GM12878 (cell line): ENCODE measurements at regions not wholly inside any gene's neighbourhood (a gene's known extent, or its start where the extent isn't known, plus 50 kb on each side); places are given as distances from the start of the nearest gene placed in this dataset.

Source experiments
- ATAC-seq: fragments of 200-7000 bp; cut with Tn5 transposase; 3 replicates; pipeline ENCODE4 v1.9.1; 2020; ENCODE audit warnings: mild to moderate bottlenecking, moderate library complexity
- BruUV-seq: library from RNA; stranded (reverse); fragments of 400-500 nt; replicated peaks from 2 replicates; lab custom pipeline; 2021; lab: Mats Ljungman, UMichigan
- CTCF ChIA-PET: fragments of 300-600 bp; sonication (Branson Sonifier 250); formaldehyde crosslinking; extraction: SDS; loops from one replicate; lab custom pipeline; 2021; ENCODE audit warnings: inconsistent platforms; lab: Yijun Ruan, JAX
- POLR2A ChIA-PET: fragments of 350-600 bp; formaldehyde crosslinking; extraction: SDS; loops from one replicate; lab custom pipeline; 2021; ENCODE audit warnings: inconsistent platforms; lab: Charles Lee
- RAD21 ChIA-PET: fragments of 300-600 bp; sonication (Branson Sonifier 250); formaldehyde crosslinking; loops from one replicate; lab custom pipeline; 2023; ENCODE audit warnings: antibody characterized with exemption; ENCODE audit not compliant: unreplicated experiment; lab: Charles Lee
- SMC1A ChIA-PET: fragments of 300-600 bp; sonication (Branson Sonifier 250); formaldehyde crosslinking; loops from one replicate; lab custom pipeline; 2023; ENCODE audit not compliant: unreplicated experiment, uncharacterized antibody; lab: Charles Lee
- DNase-seq: peaks from one replicate; pipeline ENCODE4 v3.0.0-alpha.2; 2011; ENCODE audit warnings: low read depth, low spot score
- FAIRE-seq: peaks from 3 replicates; lab custom pipeline; 2011; peaks lifted over from hg19 to GRCh38; lab: Jason Lieb, UNC
- H2AFZ ChIP-seq: 2 replicates; pipeline ENCODE4 v1.6.0; 2011; ENCODE audit warnings: low read depth, low read length, control low read depth; ENCODE audit not compliant: control insufficient read depth
- H3K27ac ChIP-seq: 2 replicates; pipeline ENCODE4 v1.5.1; 2011; ENCODE audit warnings: control low read depth; ENCODE audit not compliant: control insufficient read depth, insufficient read depth
- H3K27me3 ChIP-seq, 2 experiments: replicated peaks in 1 of 2; 2 replicates each; pipeline versions ENCODE4 v1.6.0 to v1.6.1; 2011; ENCODE audit warnings: low read length in 1 of 2; ENCODE audit not compliant: control insufficient read depth in 2 of 2, insufficient read depth in 2 of 2
- H3K36me3 ChIP-seq, 2 experiments: 2 replicates each; pipeline ENCODE4 v1.5.1; 2011; ENCODE audit warnings: low read length in 1 of 2; ENCODE audit not compliant: control insufficient read depth in 2 of 2, insufficient read depth in 2 of 2
- H3K4me1 ChIP-seq: 2 replicates; pipeline ENCODE4 v1.6.1; 2011; ENCODE audit warnings: mild to moderate bottlenecking, low read length, moderate library complexity, mixed read lengths; ENCODE audit not compliant: control insufficient read depth, insufficient read depth
- H3K4me2 ChIP-seq: 2 replicates; pipeline ENCODE4 v1.6.0; 2011; ENCODE audit warnings: control low read depth; ENCODE audit not compliant: control insufficient read depth, insufficient read depth
- H3K4me3 ChIP-seq: fragments of 200-600 bp; sonication (generic); 2 replicates; pipeline ENCODE4 v1.5.1; 2016
- H3K79me2 ChIP-seq: 2 replicates; pipeline ENCODE4 v1.6.0; 2011; ENCODE audit warnings: low read length; ENCODE audit not compliant: control insufficient read depth, insufficient read depth
- H3K9ac ChIP-seq: 2 replicates; pipeline ENCODE4 v1.8.0; 2011; ENCODE audit warnings: low read length, control low read depth, mixed read lengths; ENCODE audit not compliant: control insufficient read depth, insufficient read depth
- H3K9me3 ChIP-seq: replicated peaks from 3 replicates; pipeline ENCODE4 v1.5.1; 2011; ENCODE audit warnings: mild to moderate bottlenecking, low read length; ENCODE audit not compliant: control insufficient read depth, insufficient read depth
- H4K20me1 ChIP-seq: 2 replicates; pipeline ENCODE4 v1.6.0; 2011; ENCODE audit not compliant: control insufficient read depth, insufficient read depth
- ATF7 ChIP-seq: fragments of 450-650 bp; IDR thresholded peaks from 2 replicates; pipeline ENCODE4 v1.6.1; 2016; ENCODE audit warnings: low read depth, mild to moderate bottlenecking
- BCL11A ChIP-seq: IDR thresholded peaks from 2 replicates; pipeline ENCODE4 v1.6.1; 2011; ENCODE audit warnings: low read depth, low read length
- EZH2 ChIP-seq: IDR thresholded peaks from 2 replicates; pipeline ENCODE4 v1.6.1; 2012; ENCODE audit warnings: low read depth, mild to moderate bottlenecking, control low read depth, inconsistent platforms, low read length, borderline replicate concordance; ENCODE audit not compliant: control insufficient read depth
- HCFC1 ChIP-seq: fragments of 150-350 bp; IDR thresholded peaks from 2 replicates; pipeline ENCODE4 v1.6.1; 2014; ENCODE audit warnings: low read length
- MTA2 ChIP-seq: fragments of 450-650 bp; IDR thresholded peaks from 2 replicates; pipeline ENCODE4 v1.6.1; 2016; ENCODE audit warnings: low read depth, mild to moderate bottlenecking, moderate library complexity
- MYB ChIP-seq: fragments of 150-350 bp; IDR thresholded peaks from 2 replicates; pipeline ENCODE4 v1.6.1; 2014; ENCODE audit warnings: mild to moderate bottlenecking, low read depth, low read length, borderline replicate concordance
- SIN3A ChIP-seq: IDR thresholded peaks from 2 replicates; pipeline ENCODE4 v1.6.1; 2012; ENCODE audit warnings: low read depth, low read length, improper control_type of control experiment
- SREBF2 ChIP-seq: IDR thresholded peaks from 2 replicates; pipeline ENCODE4 v1.6.1; 2012; ENCODE audit warnings: mild to moderate bottlenecking, low read length
- YBX1 ChIP-seq: fragments of 450-650 bp; IDR thresholded peaks from 2 replicates; pipeline ENCODE4 v1.6.1; 2016; ENCODE audit warnings: antibody characterized with exemption
- ZNF384 ChIP-seq: IDR thresholded peaks from 2 replicates; pipeline ENCODE4 v1.6.1; 2012; ENCODE audit warnings: low read depth, mild to moderate bottlenecking, low read length, improper control_type of control experiment, borderline replicate concordance
- WGBS: methylation state at CpG from one replicate; pipeline ENCODE4 v1.1.6; 2016; ENCODE audit warnings: low lambda C conversion rate; ENCODE audit not compliant: insufficient replicate concordance, insufficient coverage; ENCODE audit errors: missing lambda C conversion rate; 5-methylcytosine and 5-hydroxymethylcytosine counted together
- in situ Hi-C: fragments of 300-500 bp; cut with MboI; formaldehyde crosslinking; loops from 9 replicates; pipeline ENCODE4 v1.14.3; 2018; ENCODE audit warnings: mixed read lengths
- intact Hi-C: fragments of 100-400 bp; cut with micrococcal nuclease; formaldehyde crosslinking; loops from one replicate; pipeline ENCODE4 v1.14.2; 2022; ENCODE audit not compliant: unreplicated experiment
- TF ChIP-seq, protein P1 (sequence below): fragments of 450-650 bp; IDR thresholded peaks from 2 replicates; pipeline ENCODE4 v1.6.1; 2017; ENCODE audit warnings: mild to moderate bottlenecking, moderate library complexity
- TF ChIP-seq, protein P2 (sequence below), 3 experiments: IDR thresholded peaks in 2 of 3; conservative IDR thresholded peaks in 1 of 3; 2 replicates each; pipeline ENCODE4 v1.5.1; 2011; ENCODE audit warnings: low read depth in 3 of 3, low read length in 3 of 3, mild to moderate bottlenecking in 3 of 3, control low read depth in 2 of 3, moderate library complexity in 2 of 3, inconsistent platforms in 1 of 3, mixed read lengths in 1 of 3; ENCODE audit not compliant: control insufficient read depth in 2 of 3, insufficient read depth in 1 of 3; ENCODE audit errors: extremely low read depth in 1 of 3
- TF ChIP-seq, protein P3 (sequence below): IDR thresholded peaks from 2 replicates; pipeline ENCODE4 v1.6.1; 2011; ENCODE audit warnings: borderline replicate concordance, low read depth, mild to moderate bottlenecking, moderate library complexity, mixed read lengths, low read length; ENCODE audit not compliant: insufficient read depth; ENCODE audit errors: extremely low read length
- TF ChIP-seq, protein P4 (sequence below): fragments of 450-650 bp; IDR thresholded peaks from 2 replicates; pipeline ENCODE4 v1.6.1; 2018; ENCODE audit warnings: borderline replicate concordance, mild to moderate bottlenecking; ENCODE audit not compliant: partially characterized antibody

DNA sequence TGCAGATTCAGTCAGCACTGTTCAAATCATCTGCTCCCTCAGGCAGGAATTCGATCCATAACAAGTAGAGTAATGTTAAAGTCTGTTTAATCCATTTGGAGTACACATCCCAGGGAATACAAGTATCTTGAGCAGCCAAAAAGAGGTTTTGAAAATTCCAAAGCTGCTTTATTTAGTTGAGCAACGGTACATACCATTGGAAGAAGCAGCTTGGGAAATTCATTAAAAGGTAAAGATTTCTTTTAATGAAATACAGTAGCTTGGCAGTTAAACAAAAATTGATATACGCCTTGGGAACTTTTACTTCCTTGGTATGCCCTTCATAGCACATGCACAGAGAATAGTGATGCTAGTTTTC, 153.8 kb downstream of the LRIG3 start (continued):
- TF ChIP-seq, protein P1, sequence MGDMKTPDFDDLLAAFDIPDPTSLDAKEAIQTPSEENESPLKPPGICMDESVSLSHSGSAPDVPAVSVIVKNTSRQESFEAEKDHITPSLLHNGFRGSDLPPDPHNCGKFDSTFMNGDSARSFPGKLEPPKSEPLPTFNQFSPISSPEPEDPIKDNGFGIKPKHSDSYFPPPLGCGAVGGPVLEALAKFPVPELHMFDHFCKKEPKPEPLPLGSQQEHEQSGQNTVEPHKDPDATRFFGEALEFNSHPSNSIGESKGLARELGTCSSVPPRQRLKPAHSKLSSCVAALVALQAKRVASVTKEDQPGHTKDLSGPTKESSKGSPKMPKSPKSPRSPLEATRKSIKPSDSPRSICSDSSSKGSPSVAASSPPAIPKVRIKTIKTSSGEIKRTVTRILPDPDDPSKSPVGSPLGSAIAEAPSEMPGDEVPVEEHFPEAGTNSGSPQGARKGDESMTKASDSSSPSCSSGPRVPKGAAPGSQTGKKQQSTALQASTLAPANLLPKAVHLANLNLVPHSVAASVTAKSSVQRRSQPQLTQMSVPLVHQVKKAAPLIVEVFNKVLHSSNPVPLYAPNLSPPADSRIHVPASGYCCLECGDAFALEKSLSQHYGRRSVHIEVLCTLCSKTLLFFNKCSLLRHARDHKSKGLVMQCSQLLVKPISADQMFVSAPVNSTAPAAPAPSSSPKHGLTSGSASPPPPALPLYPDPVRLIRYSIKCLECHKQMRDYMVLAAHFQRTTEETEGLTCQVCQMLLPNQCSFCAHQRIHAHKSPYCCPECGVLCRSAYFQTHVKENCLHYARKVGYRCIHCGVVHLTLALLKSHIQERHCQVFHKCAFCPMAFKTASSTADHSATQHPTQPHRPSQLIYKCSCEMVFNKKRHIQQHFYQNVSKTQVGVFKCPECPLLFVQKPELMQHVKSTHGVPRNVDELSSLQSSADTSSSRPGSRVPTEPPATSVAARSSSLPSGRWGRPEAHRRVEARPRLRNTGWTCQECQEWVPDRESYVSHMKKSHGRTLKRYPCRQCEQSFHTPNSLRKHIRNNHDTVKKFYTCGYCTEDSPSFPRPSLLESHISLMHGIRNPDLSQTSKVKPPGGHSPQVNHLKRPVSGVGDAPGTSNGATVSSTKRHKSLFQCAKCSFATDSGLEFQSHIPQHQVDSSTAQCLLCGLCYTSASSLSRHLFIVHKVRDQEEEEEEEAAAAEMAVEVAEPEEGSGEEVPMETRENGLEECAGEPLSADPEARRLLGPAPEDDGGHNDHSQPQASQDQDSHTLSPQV: no peak
- TF ChIP-seq, protein P2, sequence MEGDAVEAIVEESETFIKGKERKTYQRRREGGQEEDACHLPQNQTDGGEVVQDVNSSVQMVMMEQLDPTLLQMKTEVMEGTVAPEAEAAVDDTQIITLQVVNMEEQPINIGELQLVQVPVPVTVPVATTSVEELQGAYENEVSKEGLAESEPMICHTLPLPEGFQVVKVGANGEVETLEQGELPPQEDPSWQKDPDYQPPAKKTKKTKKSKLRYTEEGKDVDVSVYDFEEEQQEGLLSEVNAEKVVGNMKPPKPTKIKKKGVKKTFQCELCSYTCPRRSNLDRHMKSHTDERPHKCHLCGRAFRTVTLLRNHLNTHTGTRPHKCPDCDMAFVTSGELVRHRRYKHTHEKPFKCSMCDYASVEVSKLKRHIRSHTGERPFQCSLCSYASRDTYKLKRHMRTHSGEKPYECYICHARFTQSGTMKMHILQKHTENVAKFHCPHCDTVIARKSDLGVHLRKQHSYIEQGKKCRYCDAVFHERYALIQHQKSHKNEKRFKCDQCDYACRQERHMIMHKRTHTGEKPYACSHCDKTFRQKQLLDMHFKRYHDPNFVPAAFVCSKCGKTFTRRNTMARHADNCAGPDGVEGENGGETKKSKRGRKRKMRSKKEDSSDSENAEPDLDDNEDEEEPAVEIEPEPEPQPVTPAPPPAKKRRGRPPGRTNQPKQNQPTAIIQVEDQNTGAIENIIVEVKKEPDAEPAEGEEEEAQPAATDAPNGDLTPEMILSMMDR (IDR thresholded peaks at IDR 0.05 in 2 of 3, conservative IDR thresholded peaks at IDR 0.05 in 1 of 3; ENCODE audit: control insufficient read depth in 2 of 3, extremely low read depth in 1 of 3, insufficient read depth in 1 of 3, low read depth in 3 of 3, low read length in 3 of 3): no peak

DNA sequence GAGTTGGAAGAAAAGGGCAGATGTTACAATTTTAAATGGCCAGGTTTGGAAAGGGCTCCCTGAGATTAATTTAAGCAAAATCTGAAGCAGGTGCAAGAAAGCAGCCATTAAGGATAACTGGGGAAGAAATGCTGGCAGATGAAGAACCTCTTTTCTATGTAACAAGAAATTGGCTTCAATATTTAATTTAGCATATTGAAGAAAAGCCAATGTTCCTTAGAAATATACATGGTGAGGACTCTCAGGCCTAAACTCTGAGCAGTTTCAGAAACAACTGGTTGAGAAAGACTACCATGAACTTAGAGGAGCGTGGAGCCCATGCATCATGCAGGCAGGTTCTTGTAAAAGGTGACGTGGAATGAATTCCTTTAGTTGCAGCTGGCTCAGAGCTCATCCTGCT, 152.8 kb downstream of the LRIG3 start:
- Histone ChIP-seq H3K79me2 (no peaks in the 10 kb centered on the region), H3K9ac (no peak overlapping the region), H3K27me3 (no peaks in the 10 kb centered on the region), H3K36me3 (no peaks in the 10 kb centered on the region), H3K9me3 (no peaks in the 10 kb centered on the region), H3K27ac (no peak overlapping the region), H2AFZ (no peak overlapping the region), H3K4me2 (no peak overlapping the region), H3K4me3 (no peak overlapping the region), H3K4me1 (no peaks in the 10 kb centered on the region), H4K20me1 (no peaks in the 10 kb centered on the region)
- in situ Hi-C loops: no loop called here
- FAIRE-seq (no peak), DNase-seq (no peak), ATAC-seq (no peak)
- SMC1A ChIA-PET: no interaction called here
- WGBS: 0% methylated on average over 2 of the region's 2 CpGs
- intact Hi-C loops: no loop called here
- CTCF ChIA-PET: no interaction called here
- BruUV-seq: no TSS peak
- POLR2A ChIA-PET: no interaction called here
- RAD21 ChIA-PET: no interaction called here
- TF ChIP-seq MYB: no peak
- no peak for TF ChIP-seq SREBF2
- TF ChIP-seq ZNF384: no peak
- TF ChIP-seq MTA2: no peak
- TF ChIP-seq BCL11A: no peak
- TF ChIP-seq ATF7: no peak
- TF ChIP-seq, protein P3, sequence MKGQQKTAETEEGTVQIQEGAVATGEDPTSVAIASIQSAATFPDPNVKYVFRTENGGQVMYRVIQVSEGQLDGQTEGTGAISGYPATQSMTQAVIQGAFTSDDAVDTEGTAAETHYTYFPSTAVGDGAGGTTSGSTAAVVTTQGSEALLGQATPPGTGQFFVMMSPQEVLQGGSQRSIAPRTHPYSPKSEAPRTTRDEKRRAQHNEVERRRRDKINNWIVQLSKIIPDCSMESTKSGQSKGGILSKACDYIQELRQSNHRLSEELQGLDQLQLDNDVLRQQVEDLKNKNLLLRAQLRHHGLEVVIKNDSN: no peak
- TF ChIP-seq HCFC1: no peak
- TF ChIP-seq EZH2: no peak
- TF ChIP-seq, protein P4, sequence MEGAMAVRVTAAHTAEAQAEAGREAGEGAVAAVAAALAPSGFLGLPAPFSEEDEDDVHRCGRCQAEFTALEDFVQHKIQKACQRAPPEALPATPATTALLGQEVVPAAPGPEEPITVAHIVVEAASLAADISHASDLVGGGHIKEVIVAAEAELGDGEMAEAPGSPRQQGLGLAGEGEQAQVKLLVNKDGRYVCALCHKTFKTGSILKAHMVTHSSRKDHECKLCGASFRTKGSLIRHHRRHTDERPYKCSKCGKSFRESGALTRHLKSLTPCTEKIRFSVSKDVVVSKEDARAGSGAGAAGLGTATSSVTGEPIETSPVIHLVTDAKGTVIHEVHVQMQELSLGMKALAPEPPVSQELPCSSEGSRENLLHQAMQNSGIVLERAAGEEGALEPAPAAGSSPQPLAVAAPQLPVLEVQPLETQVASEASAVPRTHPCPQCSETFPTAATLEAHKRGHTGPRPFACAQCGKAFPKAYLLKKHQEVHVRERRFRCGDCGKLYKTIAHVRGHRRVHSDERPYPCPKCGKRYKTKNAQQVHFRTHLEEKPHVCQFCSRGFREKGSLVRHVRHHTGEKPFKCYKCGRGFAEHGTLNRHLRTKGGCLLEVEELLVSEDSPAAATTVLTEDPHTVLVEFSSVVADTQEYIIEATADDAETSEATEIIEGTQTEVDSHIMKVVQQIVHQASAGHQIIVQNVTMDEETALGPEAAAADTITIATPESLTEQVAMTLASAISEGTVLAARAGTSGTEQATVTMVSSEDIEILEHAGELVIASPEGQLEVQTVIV: no peak
- TF ChIP-seq YBX1: no peak
- TF ChIP-seq SIN3A: no peak
